HG02610 (cell line): ENCODE measurements at regions not wholly inside any gene's neighbourhood (a gene's known extent, or its start where the extent isn't known, plus 50 kb on each side); places are given as distances from the start of the nearest gene placed in this dataset.

ENCODE experiments used
- ATAC-seq: cut with Tn5 transposase; IDR thresholded peaks from one replicate; pipeline ENCODE4 v1.9.1; 2021; ENCODE audit warnings: mild to moderate bottlenecking, moderate library complexity; ENCODE audit not compliant: unreplicated experiment

GRCh38 chr2:82307511-82307910 is 2003.0 kb upstream of the LRRTM1 start:
- no peak for ATAC-seq

GRCh38 chr2:82301506-82301905 is 1997.0 kb upstream of the LRRTM1 start:
- ATAC-seq = no peak

DNA sequence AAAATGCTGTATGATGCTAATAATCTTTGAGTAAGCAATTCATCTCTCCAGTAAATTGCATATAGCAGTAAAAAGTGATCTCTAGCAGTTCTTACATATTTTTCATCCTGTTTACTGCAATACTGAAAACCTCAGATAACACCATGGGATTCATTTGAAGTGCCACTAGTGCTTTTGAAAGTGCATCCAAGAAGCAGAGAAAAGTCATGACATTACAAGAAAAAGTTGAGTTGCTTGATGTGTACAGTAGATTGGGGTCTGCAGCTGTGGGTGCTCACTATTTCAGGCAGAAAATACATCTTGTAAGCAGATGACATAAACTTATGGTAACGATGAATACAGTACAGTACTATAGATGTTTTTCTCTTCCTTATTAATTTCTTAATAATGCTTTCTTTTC is 1984.9 kb upstream of the LRRTM1 start:
- ATAC-seq = no peak

- ATAC-seq = no peak
Observed at GRCh38 chr2:82283075-82283474, 1978.5 kb upstream of the LRRTM1 start.

- no peak for ATAC-seq
Observed at GRCh38 chr2:82282111-82282882, 1977.7 kb upstream of the LRRTM1 start.

DNA sequence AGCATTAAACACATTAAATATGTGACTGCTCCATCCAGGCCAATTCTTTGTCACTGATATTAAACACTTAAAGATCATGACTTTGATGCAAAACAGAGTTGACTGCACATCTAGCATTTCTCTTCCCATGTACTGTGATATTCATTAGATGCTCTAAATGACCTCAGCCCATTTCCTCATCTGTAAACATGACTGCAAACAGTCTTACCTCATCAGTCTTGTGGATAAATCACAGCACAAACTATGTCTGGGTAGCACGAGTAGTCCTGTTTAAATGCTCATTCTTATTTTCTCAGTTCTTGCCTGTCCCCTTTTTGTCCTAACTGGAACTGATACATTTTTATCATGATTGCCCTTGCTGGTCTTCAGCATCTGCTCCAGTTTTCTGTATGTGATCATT is 1974.8 kb upstream of the LRRTM1 start:
- ATAC-seq = no peak

DNA sequence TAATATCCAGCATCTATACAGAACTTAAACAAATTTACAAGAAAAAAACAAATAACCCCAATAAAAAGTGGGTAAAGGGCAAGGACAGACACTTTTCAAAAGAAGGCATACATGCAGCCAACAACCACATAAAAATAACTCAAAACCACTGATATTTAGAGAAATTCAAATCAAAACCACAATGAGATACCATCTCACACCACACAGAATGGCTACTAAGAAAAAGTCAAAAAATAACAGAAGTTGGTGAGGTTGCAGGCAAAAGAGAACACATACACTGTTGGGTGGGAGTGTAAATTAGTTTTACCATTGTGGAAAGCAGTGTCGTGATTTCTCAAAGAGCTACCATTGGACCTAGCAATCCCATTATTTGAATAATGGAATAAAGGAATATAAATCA is 1973.9 kb upstream of the LRRTM1 start:
- ATAC-seq = no peak

- no peak for ATAC-seq
Observed at GRCh38 chr2:82275599-82275998, 1971.0 kb upstream of the LRRTM1 start.

DNA sequence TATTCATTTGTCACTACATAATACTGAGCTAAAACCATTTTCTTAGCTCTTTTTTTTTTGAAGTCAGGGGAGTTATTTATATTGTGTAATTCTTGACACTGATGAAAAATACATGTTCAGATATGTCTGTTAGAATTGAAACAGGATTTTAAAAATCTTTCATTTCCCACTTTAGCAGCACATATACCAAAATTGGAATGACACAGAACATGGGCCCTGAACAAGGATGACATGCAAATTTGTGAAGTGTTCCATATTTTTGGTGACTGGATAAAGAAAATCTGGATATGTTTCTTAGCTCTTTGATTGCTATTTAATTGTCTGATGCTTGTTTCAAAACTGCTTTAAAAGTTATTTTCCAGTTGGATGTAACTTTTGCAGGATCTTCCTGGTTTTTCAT is 1963.9 kb upstream of the LRRTM1 start:
- no peak for ATAC-seq

DNA sequence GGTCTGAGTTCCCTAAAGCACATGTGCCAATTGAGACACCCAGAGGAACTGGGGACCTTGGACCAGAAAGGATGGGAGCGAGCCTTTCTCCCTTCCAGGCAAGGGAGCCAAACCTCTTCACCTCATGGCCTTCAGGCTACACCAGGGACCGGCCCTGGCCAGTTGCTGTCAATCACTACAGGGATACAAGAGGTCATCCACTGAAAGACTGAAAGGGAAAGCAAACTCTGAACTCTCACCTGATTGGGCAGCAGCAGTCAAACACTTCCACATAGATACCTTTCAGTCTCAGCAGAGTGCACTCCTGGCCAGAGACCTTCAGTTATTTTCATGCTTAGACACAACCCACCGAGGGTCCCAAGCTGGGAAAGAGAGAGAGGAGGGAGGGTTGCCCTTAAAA is 1956.0 kb upstream of the LRRTM1 start:
- ATAC-seq = no peak

- no peak for ATAC-seq
Observed at GRCh38 chr2:82259551-82259950, 1955.0 kb upstream of the LRRTM1 start.

DNA sequence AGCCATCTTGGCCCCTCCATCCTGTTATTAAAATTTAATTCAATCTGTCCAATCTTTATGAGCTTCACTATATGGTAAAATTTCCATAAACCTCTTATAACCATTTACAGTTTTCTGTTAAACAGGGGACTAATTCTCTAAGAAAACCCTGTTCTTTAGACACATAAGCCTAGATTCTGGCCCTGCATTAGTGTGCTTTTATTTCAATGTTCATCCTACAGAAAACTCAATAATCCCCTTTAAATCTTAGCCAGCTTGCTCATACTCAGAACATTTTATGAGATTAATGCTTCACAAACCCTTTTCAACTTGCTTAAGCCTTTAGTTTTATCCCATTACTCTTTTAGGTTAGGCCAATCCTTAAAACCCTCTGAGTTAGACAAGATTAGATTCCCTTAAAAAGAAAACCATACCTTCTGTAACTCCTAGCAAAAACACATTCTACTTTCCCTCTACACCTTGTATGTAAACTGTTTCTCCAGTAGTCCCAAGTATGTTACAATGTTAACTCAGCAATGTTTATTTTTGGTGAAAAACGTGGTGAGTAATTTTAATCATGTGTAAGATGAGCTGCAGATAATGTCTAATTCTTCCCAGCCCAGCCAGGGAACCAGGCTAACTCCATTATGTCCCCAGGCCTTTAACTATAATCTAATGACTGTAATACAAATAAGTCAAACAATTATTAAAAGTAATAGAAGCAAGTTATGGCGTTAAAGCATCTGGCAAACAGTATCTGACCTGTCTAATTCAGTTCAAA is 1953.4 kb upstream of the LRRTM1 start:
- ATAC-seq = no peak

- no peak for ATAC-seq
Observed at GRCh38 chr2:82256983-82257632, 1952.6 kb upstream of the LRRTM1 start.

- ATAC-seq = no peak
Observed at GRCh38 chr2:82256288-82256687, 1951.7 kb upstream of the LRRTM1 start.

DNA sequence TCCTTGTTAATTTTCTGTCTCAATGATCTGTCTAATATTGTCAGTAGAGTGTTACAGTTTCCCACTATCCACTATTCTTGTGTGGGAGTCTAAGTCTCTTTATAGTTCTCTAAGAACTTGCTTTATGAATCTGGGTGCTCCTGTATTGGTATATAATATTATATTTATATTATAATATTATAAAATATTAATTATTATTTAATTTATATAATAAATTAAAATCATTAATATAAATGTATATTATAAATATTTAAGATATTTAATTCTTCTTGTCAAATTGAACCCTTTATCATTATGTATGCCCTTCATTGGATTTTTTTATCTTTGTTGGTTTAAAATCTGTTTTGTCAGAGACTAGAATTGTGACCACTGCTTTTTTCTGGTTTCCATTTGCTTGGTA is 1950.2 kb upstream of the LRRTM1 start:
- ATAC-seq = no peak

DNA sequence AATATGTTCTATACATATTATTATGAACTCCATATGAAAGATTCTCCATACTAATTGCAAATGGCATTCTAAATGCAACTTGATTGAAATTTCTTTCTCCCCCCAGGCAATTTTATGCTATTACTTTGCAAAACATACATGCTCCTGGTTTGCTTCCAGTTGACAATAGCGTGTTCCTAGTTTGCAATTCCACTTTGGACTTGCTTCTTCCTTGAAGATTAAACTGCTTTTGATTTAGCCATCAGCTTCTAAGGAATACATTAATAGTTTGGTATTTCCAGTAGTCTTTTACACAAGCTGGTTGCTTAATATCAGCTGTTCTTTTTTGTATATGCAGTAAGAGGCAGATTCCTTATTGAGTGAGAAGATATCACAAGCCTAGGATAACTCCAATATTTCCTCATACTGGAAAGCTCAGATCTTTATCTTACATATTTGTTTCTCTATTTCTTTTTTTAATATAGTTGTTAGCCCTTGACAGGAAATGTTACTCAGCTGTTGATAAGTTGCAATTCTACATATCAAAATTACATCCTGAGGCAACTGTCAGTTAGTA is 1941.7 kb upstream of the LRRTM1 start:
- no peak for ATAC-seq

DNA sequence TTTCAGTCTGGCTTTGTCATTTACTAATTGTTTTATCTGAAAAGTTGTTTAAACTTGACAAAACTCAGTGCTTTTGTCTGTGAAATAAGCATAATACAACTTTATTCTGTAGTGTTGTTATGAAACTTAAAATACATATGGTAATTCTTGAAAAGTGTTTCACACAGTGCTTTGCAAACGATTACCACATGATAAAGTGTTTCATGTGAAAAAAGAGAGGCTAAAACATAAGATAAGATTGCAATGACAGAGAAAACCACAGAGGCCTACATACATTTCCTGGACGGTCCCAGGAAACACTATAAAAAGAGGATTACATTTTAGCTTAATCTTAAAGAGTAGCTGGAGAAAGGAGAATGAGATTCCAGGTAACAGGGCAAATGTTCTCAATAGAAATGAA is 1934.6 kb upstream of the LRRTM1 start:
- no peak for ATAC-seq

DNA sequence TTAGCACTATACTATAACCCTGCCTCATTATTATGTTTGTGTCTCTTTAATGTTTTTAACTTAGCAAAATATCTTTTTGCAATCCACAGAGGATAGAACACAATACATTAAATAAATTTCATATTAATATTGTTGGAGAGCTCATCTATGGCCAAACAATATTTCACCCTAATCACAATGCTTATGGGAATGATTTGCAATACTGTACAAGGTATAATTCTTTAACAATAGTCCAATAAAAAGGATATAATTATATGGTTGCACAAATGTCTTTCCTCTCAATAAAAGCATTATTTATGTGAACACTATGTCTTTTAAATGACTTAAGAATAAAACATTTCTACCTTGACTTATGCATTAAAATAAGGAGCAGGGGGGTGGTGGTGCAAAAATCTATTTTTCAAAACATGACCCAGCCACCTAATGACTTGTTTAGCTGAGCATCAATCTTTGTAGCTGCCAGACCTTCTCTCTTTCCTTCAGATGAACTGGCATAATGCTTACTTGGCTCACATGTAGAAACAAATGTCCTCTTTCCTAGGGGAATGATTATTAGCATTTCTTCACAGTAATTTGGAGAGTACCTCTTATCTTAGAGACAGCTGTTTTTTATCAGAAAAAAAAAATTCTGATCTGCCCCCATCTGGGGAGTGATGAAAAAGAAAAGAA is 1933.6 kb upstream of the LRRTM1 start:
- no peak for ATAC-seq

- no peak for ATAC-seq
Observed at GRCh38 chr2:82234283-82234874, 1929.8 kb upstream of the LRRTM1 start.

DNA sequence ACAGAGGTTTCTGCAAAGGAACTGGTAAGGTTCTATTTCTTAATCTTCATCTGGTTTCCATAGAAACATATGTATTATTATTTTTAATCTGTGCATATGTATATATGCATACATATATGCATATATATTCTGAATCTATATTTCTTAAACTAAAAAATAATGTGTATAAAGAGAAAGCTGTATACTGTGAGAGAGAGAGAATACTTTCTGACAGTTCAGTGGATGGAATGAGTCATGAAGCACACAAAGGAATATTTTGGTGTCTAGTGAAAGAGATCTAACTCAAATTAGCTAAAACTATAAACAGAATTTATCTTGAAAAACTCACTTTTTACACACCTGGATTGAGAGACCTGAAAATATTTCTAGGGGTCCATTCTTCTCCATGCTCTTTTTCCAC is 1929.3 kb upstream of the LRRTM1 start:
- ATAC-seq = no peak

DNA sequence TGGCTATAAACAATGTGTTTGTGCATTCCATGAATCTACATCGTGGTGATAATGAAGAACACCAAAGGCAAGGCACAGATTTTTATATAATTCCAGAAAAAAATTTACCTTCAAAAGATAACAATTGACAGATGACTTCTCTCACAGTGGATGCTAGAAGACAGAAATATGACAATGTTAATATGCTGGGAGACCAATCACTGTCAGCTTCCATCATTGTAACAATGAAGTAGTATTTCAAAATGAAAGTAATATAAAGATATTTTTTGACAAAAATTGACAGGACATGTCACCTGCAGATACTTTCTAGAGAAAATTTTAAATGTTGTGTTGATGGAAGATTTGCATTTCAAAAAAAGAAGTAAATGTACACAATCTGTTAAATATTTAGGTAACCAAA is 1925.9 kb upstream of the LRRTM1 start:
- ATAC-seq = no peak
